GM19023 (cell line): ENCODE measurements at regions not wholly inside any gene's neighbourhood (a gene's known extent, or its start where the extent isn't known, plus 50 kb on each side); places are given as distances from the start of the nearest gene placed in this dataset.

Experiments used
- ATAC-seq: cut with Tn5 transposase; IDR thresholded peaks from one replicate; pipeline ENCODE4 v1.9.1; 2021; ENCODE audit warnings: mild to moderate bottlenecking, moderate library complexity; ENCODE audit not compliant: unreplicated experiment

DNA sequence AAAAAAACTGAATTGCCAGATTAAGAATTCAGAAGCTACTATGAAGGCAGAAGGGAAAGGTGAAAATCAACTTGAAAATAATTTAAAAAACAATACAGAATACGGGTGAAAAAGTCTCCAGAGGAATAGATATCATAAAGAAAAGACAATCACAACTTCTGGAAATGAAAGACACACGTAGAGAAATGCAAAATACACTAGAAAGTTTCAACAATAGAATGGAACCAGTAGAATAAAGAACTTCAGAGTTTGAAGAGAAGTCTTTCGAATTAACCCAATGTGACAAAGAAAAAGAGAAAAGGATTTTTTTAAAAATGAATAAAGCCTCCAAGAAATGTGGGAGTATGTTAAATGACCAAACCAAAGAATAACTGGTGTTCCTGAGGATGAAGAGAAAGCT is 263.8 kb upstream of the FAT3 start:
- ATAC-seq = no peak

DNA sequence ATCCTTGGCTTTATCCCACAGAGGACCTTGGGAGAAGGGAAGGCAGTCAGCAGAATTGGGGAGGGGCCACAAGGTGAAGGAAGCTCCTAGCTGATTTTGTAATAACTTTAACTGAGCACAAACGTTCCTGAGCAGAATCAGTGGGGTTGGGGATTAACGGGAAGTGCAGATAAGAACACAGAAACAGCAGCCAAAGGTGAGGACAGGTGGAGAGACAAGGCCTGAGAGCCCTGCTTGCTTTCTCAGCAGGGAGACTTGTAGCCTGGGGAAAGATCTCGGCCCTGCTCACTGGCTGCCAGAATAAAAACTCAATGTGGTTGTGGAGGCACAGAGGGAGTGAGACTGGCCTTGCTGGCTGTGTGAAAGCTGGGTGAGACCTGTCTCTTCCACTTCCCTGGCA is 265.2 kb upstream of the FAT3 start:
- no peak for ATAC-seq

DNA sequence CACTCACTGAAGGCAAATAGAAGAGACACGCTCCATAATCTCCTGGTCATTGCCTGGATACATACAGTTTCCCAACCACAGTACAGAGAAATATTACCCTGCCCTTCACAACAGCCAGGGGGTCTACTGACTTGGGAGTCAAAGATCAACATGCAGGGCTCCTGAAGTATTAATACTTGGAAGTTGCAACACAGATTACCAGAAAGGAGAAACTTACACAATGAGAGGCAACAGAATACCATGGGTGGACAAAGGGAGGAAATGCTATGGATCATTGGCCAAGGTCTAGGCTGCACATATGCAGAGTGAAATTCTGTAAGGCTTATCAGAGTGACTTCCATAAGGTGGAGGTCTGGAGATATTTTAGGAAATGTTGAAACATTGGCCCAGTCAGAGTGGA is 267.9 kb upstream of the FAT3 start:
- ATAC-seq = no peak

DNA sequence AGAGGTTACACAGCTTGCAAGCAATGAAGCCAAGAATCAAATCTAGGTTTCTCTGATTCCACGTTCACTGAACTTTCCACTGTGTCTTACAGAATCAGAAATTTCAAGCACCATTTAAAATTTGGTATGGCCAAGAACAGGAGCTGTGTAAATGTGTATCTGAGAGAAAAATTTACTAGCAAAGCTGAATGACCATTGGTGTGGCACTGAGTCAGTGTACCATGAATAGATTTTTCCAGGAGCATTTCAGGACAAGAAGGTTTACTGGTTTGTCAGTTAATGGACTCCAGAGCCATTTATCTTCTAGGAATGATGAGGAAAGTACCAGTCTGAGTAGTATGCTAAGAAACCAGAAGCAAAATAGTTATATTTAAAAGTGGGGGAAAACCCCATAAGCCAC is 269.4 kb upstream of the FAT3 start:
- ATAC-seq = no peak

DNA sequence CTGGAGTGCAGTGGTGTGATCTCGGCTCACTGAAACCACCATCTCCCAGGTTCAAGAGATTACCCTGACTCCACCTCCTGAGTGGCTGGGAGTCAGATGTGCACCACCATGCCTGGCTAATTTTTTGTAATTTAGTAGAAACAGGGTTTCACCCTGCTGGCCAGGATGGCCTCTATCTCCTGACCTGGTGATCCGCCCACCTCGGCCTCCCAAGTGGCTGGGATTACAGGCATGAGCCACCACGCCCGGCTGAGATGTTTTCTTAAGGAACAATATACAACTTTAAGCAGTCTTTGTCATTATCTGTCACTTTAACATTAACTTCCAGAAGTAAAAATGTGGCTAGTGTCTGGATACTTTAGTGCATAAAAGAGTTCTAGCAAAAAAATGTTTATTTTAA is 272.6 kb upstream of the FAT3 start:
- no peak for ATAC-seq

DNA sequence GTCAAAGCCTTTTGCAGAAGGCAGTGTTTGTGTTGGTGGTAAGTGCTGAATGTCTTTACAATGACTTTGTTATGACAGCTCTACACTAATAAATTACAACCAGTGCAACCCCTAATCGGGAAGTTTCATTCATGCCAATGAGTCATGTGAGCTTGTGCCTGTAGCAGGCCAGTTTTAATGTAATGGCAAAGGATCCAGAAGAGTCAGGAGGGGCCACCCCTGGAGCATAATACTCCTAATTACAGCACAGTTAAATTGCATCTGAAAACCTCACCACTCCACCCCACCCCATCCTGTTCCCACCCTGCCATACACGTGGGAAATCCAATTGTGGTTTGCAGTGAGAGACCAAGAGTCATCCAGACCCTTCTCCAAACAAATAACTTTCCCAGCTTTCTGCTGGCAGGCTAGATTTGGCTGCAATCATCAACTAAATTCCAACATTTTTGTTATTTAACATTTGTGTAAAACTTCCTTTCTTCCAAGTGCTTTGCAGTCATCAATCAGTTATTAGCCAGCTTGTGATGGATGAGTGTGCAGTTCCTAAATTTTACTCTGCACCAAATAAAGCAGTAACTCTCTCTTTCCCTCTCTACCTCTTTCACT is 277.3 kb upstream of the FAT3 start:
- ATAC-seq = no peak

DNA sequence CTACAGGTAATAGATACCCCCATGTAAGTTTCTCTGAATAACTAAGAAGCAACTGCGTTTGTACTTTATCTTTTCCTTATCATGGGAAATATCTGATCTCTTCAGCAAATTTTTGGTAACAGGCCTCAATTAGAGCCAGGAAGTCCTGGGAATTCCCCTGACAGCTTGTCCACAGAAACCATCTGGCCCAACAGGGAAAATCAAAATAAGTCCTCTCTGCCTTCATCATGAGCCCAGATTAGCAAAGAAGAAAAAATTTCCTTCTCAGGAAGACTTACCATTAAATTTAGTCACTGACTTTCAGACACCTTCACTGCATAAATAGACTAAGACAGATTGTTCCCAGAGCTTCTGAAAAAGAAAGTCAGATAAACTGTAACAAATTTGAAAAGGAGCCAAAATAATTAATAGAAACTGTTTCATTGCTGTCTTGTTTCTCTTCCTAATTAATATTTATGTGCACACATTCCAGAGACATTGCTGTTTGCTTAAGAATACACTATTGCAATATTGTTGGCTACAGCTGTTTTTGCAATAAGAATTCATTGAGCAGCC is 278.1 kb upstream of the FAT3 start:
- no peak for ATAC-seq

DNA sequence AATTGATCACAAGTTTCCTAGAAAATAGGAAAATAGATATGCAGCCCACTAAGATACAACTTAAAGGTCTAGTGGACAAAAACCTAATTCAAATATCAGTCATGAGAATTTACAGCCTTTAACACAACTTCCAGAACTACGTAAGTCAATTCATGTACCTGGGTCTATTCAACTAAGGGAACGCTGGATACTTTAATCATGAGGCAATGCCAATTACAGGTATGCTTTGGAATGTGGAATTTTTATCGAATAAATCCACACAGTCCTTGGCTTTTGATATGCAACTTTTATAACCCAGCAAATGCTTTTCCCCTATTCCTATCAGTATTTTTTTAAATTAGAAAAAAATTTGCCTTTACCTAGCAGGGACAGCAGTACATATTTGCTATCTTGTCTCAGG is 289.5 kb upstream of the FAT3 start:
- no peak for ATAC-seq

DNA sequence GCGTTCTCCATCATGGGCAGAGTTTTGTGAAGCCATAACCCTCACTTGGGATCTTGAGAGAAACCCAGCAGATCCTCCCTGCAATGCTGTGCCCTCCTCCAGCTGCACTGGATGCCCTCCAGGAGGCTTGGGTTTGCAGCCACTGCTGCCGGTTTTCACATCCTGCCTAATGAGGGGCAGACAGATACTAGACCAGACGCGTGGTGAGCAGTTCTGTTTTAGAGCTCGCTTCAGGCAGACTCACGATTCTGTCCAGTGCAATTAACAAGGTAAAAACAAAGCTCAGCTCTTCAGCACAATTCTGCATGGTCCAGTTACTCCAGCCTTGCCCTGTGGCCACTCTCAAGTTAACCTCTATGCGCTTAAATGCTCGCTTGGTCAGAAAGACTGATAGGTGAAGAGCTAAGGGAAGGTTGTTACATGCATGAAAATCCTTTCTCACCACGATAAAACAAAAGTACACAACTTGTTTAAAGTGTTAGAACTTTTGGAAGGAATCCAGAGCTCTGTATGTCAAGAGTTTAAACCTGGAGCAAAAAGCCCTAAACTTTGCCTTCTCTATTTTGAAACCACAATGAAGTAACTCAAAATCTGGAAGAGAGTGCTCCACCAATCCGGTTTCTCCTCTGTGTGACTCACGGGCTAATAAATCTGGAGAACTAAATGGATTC is 292.3 kb upstream of the FAT3 start:
- no peak for ATAC-seq

DNA sequence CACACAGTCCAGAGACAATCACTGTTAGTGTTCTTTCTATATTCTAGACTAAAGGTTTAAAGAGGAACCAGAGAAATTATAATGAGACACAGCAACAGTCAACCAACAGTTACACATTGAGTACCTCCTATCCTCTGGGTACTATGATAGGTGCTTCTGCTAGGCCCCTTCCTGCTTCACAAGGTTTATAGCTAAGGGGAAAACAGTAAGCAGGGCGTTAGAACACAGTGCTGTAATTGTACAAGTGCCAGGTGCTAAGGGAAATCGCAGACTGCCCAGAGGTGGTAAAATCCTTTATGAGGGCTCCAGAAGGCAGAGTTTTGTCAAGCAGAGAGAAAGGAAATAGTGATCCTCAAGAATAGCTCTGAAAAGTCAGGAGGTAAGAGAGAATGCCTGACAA is 297.2 kb upstream of the FAT3 start:
- no peak for ATAC-seq

DNA sequence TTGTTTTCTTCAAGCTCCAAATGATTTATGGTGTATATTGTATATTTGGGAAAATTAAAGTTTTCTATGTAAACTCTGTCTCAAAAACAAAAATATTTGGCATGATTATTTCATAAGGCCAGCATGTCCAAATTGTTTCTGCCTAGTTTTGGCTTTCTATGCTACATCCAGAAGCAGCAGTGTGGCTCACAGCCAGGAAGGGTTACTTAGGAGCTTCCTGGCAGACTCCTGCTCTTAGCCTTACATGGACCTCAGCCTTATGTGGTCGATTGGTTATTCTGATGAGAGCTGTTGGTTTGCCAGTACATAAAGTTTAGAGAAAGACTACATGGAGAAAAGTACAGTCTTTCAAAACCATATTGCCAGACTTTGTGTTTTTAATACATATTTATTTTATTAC is 297.7 kb upstream of the FAT3 start:
- no peak for ATAC-seq

DNA sequence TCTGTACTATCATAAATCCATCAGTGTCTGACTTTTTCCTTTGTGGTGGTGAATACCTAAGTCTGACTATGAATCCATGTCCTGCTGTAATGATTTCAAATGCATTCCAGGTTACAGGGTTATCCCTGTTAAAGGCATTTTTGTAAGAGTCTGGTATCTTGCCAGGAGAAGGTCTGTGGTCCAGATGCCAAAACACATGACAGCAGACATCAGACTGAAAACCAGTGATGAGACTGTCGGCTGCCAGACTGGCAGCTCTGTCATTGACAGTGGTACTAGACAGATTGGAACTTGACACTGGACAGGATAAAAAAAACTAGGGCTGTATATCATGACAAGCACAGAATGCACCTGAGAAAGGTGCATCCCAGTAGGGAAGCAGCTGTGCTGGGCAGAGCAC is 301.8 kb upstream of the FAT3 start:
- no peak for ATAC-seq

DNA sequence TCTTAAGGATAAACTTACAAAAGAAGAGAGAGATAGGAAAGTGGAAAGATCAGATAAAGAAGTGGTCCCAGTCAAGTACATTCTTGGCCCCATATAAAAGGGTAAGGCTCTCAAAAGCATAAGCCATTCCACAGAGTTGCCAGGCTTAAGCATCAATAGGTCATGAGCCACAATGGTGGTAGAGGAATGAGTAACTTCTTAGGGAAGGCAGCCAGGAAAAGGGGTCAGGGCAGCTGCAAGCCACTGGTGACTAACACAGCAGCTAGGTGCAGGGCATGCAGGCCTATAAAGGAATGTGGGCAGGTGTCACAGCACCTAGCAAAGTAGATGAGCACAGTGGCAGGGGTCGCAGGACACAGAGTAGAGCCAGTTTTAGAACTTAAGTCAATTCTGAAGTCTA is 302.6 kb upstream of the FAT3 start:
- no peak for ATAC-seq

DNA sequence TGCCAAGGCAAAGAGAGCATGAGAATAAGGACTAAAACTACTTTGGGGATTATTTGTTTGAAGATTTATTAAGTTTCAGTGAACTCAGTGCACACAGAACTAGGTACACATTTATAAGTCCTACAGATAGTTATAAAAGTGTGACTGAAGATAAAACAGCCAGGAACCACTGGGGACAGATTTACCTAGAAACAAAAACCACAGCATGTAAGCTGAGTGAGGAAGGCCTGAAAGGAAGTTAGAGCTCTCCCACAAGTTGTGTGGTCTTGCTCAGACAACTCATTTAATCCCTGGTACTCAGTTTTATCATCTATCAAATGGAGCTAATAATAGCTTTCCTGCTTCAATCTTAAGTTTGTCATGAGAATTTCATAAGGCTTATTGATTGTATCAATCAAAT is 311.2 kb upstream of the FAT3 start:
- ATAC-seq = no peak

DNA sequence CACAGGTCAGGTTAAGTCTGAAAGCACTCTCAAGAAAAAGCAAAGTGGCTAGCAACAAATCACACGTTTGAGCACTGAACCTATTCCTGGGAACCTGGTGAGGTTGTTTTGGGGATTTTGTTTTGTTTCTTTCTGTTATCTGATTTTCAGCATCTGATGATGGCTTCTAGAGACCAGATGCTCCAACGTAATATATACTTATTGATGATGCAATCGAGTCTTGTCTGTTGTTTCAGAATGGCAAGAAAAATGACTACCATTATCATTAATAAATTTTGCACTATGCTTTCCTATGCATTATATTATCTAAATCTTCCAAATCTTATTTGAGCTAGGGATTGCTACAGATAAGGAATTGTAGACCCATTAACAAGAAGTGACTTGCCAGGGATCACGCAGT is 312.3 kb upstream of the FAT3 start:
- ATAC-seq = no peak

DNA sequence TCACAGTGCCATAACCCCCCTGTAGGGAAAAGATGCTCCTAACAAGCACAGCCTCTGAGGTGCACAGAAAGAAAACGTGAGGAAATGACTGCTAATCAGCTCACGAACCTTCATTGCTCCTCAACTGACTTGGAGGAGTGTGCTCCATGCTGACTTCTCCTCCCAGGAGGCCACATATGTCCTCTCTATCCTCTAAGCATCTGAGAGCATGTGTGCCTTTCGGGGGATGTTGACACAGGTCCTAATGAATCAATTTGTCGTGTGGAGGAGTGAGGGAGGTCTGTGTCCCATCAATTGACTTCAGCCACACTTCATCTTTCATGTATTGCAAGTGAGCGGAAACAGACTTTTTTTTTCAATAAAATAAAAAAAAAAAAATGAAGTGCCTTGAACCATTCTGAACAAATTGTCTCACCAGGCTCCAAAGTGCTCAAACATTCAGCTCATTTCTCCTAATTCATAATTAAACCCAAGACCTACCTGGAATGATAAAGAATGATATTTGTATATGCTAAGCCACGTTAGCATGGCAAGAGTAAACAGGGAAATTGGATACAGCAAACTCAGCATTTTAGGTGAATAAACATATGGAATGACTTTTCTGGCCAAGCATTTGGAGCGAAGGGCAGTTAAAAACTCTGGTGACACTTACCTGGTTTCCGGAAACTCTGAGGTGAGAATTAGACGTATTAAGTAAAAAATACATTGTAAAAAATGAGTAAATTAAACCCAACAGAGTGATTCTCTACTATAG is 317.6 kb upstream of the FAT3 start:
- no peak for ATAC-seq

DNA sequence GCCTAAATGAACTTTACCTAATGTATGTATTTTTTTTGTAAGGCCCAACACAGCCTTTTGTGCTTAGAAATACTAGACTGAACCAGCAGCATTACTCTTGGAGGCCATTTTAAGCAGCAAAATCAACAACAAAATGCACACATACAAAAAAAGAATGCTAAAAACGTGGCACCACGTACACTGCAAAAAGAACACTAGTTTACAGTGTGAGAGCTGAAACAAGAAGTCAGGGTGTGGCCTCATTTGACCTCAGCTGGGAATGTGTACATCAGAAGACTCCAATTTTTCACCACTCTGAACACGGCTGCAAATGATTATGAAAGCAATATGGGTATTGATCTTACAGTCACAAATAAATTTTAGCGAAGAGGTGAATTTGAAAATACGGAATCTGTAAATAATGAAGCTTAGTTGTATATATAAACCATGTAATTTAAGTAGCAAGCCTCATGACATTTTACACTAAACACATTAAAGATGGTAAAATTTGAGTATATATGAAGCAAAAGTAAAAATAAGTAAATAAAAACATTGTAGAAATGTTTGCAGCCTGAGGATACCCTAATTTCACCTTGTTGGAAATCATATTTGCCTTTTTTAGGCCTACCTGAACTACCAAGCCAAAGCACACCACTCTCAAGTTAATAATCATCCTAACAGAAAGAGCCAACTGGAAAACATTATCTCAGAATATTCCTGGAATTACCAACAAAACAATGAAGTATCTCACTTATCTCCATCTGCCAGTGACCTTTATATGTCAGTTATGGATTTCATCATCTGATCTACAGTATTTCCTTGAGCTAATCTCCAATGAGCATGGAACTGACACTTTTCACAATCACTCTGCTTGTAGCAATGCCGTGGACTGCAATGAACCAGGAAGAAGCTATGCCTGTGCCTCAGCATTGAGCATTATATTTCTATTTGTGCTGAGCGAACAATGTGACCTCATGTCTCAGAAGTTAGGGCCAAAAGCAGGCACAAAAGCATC is 319.5 kb upstream of the FAT3 start:
- ATAC-seq = no peak

DNA sequence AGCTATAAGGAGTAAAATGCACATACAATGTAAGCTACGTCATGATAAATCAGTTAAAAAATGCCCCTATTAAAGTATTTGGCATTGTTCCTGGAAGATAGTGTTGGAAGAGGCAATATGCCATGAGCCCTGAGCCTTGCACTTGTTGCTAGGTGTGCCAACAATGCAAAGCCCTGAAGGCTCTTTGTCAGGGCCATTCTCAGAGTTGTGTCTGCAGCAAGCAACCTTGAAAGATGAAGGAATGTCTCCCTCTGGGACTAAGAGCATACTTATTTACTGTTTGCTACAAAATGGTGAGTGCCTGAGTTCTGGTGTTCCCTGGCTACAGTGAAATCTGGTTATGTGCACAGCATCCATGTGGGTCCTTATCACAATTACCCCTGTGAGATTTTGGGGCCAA is 322.3 kb upstream of the FAT3 start:
- no peak for ATAC-seq

DNA sequence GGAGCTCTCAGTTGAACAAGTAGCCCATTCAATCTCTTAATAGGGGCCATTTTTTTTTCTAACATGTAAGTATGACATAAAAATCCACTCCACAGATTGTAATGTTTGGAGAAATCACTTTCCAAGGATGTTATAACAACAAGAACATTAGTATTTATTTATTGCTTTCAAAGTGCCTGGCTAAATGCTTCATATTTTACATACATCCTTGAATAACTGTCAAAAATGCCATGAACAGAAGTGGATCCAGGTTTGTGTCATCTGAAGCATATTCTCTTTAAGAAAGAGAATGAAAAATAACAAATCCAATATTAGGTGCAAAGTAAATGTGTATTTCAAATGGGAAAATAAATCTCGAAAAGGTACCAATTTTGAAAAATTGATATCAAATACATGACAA is 344.0 kb upstream of the FAT3 start:
- no peak for ATAC-seq

DNA sequence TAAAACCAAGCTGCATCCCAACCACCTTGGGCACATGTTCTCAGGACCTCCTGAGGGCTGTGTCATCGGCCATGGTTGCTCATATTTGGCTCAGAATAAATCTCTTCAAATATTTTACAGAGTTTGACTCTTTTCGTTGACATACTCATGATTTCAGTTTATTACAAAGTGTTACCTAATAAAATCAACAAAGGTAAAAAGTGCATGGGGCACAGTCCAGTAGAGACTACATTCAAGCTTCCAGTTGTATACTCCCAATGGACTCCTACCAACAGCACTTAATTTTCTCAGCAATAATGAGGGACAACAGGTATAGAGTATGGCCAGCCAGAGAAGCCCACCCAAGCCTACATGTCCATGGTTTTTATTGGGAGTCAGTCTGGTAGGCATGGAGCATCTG is 347.9 kb upstream of the FAT3 start:
- no peak for ATAC-seq

DNA sequence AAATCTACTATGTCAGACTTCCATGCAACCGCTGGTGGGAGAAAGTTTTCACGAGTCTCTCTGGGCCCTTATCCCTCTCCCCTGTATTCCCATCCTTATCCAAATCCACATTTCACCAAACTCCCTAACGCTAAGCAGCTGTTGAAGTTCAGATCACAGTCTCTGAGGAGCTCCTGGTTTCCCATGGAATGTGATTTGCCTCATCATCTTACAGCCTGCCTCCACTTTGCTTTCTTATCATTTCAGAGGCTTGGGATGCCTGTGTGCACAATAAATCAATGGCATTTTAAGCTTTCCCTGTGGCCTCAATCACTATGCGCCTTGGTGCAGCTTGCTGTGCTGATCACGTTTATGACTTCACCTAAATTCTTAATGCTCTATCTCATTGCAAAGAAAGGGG is 352.4 kb upstream of the FAT3 start:
- ATAC-seq = no peak
